Activated naive CD8-positive, alpha-beta T cell treated with anti-CD3 and anti-CD28 coated beads, Interleukin-2, amount 50 U/mL, for 24 hours (primary cell): ENCODE measurements at regions not wholly inside any gene's neighbourhood (a gene's known extent, or its start where the extent isn't known, plus 50 kb on each side); places are given as distances from the start of the nearest gene placed in this dataset.

ENCODE experiments used
- ATAC-seq: fragments of 150-1000 bp; cut with Tn5 transposase; one replicate; pipeline ENCODE4 v1.10.0; 2021
- DNase-seq: peaks from one replicate; pipeline ENCODE4 v3.0.0; 2021
- H3K27ac Mint-ChIP-seq: one replicate; pipeline ENCODE4 v1.8.0; 2021; ENCODE audit warnings: mild to moderate bottlenecking, mixed read lengths
- H3K27me3 Mint-ChIP-seq: one replicate; pipeline ENCODE4 v1.8.0; 2021; ENCODE audit warnings: mixed read lengths
- H3K36me3 Mint-ChIP-seq: one replicate; pipeline ENCODE4 v1.8.0; 2021; ENCODE audit warnings: low read depth, mixed read lengths
- H3K4me1 Mint-ChIP-seq: one replicate; pipeline ENCODE4 v1.8.0; 2021; ENCODE audit warnings: mixed read lengths
- H3K4me3 Mint-ChIP-seq: one replicate; pipeline ENCODE4 v1.8.0; 2021; ENCODE audit warnings: mild to moderate bottlenecking, moderate library complexity, mixed read lengths
- H3K9me3 Mint-ChIP-seq: one replicate; pipeline ENCODE4 v1.8.0; 2021; ENCODE audit warnings: mixed read lengths

DNA sequence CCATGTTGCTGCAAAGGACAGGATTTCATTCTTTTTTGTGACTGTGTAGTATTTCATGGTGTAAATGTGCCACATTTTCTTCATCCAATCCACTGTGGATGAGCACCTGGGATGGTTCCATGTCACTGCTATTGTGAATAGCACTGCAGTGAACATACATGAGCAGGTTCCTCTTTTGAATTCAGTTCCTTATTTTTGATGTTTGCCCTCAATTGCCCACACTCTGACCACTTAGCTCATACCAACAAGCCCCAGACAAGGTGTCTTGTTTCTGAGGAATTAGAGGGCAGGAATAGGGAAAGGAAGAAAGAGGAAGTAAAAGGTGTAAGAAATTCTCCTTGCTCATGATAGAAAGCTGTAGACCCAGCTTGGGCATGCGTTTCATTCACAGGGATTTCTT lies 244.2 kb upstream of the ZNF507 start:
- H3K27ac Mint-ChIP-seq, result no peak overlapping the region
- no peaks in the 10 kb centered on the region for H3K4me1 Mint-ChIP-seq
- ATAC-seq, result no peak
- no peak overlapping the region for H3K4me3 Mint-ChIP-seq
- peaks cover 15% of the 10 kb centered on the region for H3K27me3 Mint-ChIP-seq
- H3K36me3 Mint-ChIP-seq, result no peaks in the 10 kb centered on the region
- no peak for DNase-seq
- H3K9me3 Mint-ChIP-seq, result peaks cover 5% of the 10 kb centered on the region

- Mint-ChIP-seq H3K4me3 (no peak overlapping the region), H3K9me3 (peaks cover 5% of the 10 kb centered on the region), H3K27ac (no peak overlapping the region), H3K4me1 (no peaks in the 10 kb centered on the region), H3K27me3 (peaks cover 18% of the 10 kb centered on the region), H3K36me3 (no peaks in the 10 kb centered on the region)
- DNase-seq, result no peak
- ATAC-seq, result no peak
Observed at GRCh38 chr19:32103541-32103940, 241.9 kb upstream of the ZNF507 start.

- peaks cover 5% of the 10 kb centered on the region for H3K9me3 Mint-ChIP-seq
- H3K4me1 Mint-ChIP-seq, result no peaks in the 10 kb centered on the region
- no peak overlapping the region for H3K4me3 Mint-ChIP-seq
- DNase-seq (no peak), ATAC-seq (no peak)
- no peaks in the 10 kb centered on the region for H3K36me3 Mint-ChIP-seq
- peaks cover 18% of the 10 kb centered on the region for H3K27me3 Mint-ChIP-seq
- H3K27ac Mint-ChIP-seq, result no peak overlapping the region
Observed at GRCh38 chr19:32104153-32104849, 241.1 kb upstream of the ZNF507 start.

DNA sequence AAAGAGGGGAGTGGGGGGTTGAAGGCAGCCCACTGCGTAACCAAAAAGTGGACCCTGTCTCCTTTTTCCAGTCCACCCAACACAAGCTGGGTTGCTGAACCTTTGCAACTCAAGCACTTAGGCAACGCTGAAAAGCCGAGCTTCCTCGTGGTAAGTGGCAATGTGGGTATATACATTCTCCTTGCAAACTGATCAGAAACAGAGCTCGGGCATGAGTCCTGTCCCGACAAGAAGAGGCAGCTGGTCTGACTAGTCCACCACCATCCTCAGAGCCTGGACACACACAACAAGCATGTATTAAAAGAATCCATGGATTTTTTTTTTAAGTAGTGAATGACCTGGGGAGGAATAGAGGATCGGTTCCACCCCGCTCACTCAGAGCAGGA lies 240.6 kb upstream of the ZNF507 start:
- Mint-ChIP-seq H3K4me1 (no peaks in the 10 kb centered on the region), H3K27me3 (peaks cover 18% of the 10 kb centered on the region), H3K27ac (no peak overlapping the region), H3K4me3 (no peak overlapping the region), H3K9me3 (peaks cover 4% of the 10 kb centered on the region), H3K36me3 (no peaks in the 10 kb centered on the region)
- ATAC-seq, result no peak
- DNase-seq, result no peak

GRCh38 chr19:32105527-32106310 lies 239.7 kb upstream of the ZNF507 start:
- Mint-ChIP-seq H3K27me3 (peaks cover 20% of the 10 kb centered on the region), H3K9me3 (peaks cover 1% of the 10 kb centered on the region), H3K36me3 (no peaks in the 10 kb centered on the region), H3K27ac (no peak overlapping the region), H3K4me3 (no peak overlapping the region), H3K4me1 (no peaks in the 10 kb centered on the region)
- ATAC-seq (no peak), DNase-seq (no peak)

GRCh38 chr19:32122258-32122657 lies 223.2 kb upstream of the ZNF507 start:
- DNase-seq (no peak), ATAC-seq (no peak)
- peaks cover 13% of the 10 kb centered on the region for H3K9me3 Mint-ChIP-seq
- no peak overlapping the region for H3K4me3 Mint-ChIP-seq
- no peaks in the 10 kb centered on the region for H3K36me3 Mint-ChIP-seq
- peaks cover 8% of the 10 kb centered on the region for H3K27me3 Mint-ChIP-seq
- no peak overlapping the region for H3K27ac Mint-ChIP-seq
- no peaks in the 10 kb centered on the region for H3K4me1 Mint-ChIP-seq

- no peak overlapping the region for H3K27ac Mint-ChIP-seq
- H3K27me3 Mint-ChIP-seq, result peaks cover 7% of the 10 kb centered on the region
- no peak for DNase-seq
- no peak for ATAC-seq
- H3K9me3 Mint-ChIP-seq, result peaks cover 3% of the 10 kb centered on the region
- H3K36me3 Mint-ChIP-seq, result no peaks in the 10 kb centered on the region
- no peak overlapping the region for H3K4me3 Mint-ChIP-seq
- no peaks in the 10 kb centered on the region for H3K4me1 Mint-ChIP-seq
Observed at GRCh38 chr19:32123355-32123940, 222.0 kb upstream of the ZNF507 start.

GRCh38 chr19:32124585-32124984 lies 220.8 kb upstream of the ZNF507 start:
- ATAC-seq (no peak), DNase-seq (no peak)
- no peaks in the 10 kb centered on the region for H3K36me3 Mint-ChIP-seq
- no peak overlapping the region for H3K27ac Mint-ChIP-seq
- H3K9me3 Mint-ChIP-seq, result no peaks in the 10 kb centered on the region
- no peaks in the 10 kb centered on the region for H3K4me1 Mint-ChIP-seq
- peaks cover 7% of the 10 kb centered on the region for H3K27me3 Mint-ChIP-seq
- H3K4me3 Mint-ChIP-seq, result no peak overlapping the region

DNA sequence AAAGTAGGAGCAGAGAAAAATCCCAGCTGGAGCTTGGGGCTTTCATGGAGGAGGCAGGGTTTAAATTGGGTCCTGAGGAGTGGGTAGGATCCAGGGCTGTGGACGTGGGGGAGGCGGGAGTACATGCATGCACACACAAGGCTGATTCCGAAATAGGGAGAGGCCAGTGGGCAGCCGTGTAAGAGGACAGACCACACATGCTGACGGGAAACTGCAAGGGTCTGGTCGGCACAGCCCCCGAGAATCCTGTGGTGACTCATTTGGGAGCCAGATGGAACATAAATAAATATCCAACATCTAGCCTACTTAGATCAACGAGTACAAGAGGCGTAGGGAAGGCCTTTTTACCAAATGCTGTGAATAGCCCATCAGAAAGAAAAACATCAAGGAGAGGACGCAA lies 216.3 kb upstream of the ZNF507 start:
- no peak for DNase-seq
- Mint-ChIP-seq H3K36me3 (no peaks in the 10 kb centered on the region), H3K27ac (no peak overlapping the region), H3K9me3 (no peaks in the 10 kb centered on the region), H3K4me1 (no peaks in the 10 kb centered on the region), H3K4me3 (no peak overlapping the region), H3K27me3 (no peaks in the 10 kb centered on the region)
- ATAC-seq, result no peak

DNA sequence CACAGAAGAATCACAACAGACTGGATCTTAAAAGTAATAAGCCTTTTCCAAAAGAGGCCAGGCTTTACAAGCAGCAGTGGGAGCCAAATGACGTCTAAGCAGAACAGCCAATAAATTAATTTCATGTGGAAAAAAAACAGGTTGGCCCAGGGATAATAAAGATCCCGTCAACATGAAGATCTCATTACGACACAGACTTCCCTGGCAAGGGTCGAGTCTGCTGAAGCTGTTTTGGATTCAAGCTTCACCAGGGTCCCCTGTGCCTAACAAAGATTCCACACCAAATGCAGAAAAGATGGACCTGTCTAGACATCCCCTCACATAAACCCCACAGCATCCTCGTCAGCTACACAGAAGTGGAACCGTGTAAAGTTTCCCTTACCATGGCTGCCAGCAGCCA lies 215.1 kb upstream of the ZNF507 start:
- H3K27me3 Mint-ChIP-seq, result no peaks in the 10 kb centered on the region
- H3K4me3 Mint-ChIP-seq, result no peak overlapping the region
- no peak overlapping the region for H3K27ac Mint-ChIP-seq
- no peak for ATAC-seq
- no peaks in the 10 kb centered on the region for H3K9me3 Mint-ChIP-seq
- no peaks in the 10 kb centered on the region for H3K4me1 Mint-ChIP-seq
- no peaks in the 10 kb centered on the region for H3K36me3 Mint-ChIP-seq
- no peak for DNase-seq

DNA sequence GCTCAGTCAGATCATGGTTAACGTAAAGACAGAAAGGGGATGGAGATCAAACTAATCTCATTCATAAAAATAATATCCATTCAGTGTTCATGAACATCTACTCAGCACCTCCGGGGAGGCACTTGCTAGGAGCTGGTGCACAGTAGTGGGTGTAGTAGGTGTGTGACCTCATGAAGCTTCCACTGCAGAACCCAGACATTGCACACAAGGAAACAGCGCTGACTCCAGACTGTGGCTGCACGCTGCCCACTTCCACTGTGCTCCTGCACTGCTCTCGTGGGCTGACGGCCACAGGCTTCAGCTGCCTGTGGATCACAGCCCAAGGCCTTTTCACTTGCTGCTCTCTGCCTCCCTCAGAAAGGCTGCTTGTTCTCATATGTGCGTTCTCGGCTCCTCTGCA lies 214.4 kb upstream of the ZNF507 start:
- no peak for DNase-seq
- Mint-ChIP-seq H3K36me3 (no peaks in the 10 kb centered on the region), H3K27me3 (no peaks in the 10 kb centered on the region), H3K4me1 (no peaks in the 10 kb centered on the region), H3K9me3 (no peaks in the 10 kb centered on the region), H3K4me3 (no peak overlapping the region), H3K27ac (no peak overlapping the region)
- no peak for ATAC-seq

- H3K9me3 Mint-ChIP-seq, result no peaks in the 10 kb centered on the region
Observed at GRCh38 chr19:32138416-32138815, 207.0 kb upstream of the ZNF507 start.

DNA sequence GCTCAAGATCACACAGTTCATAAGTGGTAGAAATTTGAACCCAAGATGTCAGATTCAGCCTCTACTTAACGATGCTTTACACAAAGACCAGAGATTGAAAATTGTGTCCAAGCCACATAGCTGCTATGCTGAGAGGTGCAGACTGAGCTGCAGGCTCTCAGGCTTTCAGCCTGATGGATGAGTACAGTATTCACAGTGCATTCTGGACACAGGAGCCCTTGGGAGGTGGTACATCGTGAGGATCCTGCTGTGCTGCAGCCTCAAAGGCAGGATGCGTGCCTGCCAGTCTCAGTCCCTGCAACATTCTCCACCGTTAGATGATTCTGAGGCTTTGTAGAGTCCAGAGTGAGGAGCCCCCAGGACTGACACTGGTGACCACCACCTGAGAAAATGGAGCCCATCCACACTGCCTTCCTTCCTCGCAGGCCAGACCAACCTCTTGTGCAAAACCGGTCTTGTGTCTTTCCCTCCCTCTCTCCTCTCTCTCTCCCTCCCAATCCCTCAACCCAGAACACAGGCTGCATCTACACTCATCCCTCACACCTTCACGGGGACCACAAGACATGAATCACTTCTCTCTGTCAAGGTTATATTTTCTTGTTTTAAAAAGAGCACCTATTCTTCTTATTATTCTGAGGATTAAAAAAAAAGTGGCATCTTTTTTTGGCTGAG lies 203.4 kb upstream of the ZNF507 start:
- no peak for DNase-seq
- H3K36me3 Mint-ChIP-seq, result no peaks in the 10 kb centered on the region
- no peaks in the 10 kb centered on the region for H3K27me3 Mint-ChIP-seq
- no peak overlapping the region for H3K4me3 Mint-ChIP-seq
- ATAC-seq, result no peak
- no peak overlapping the region for H3K27ac Mint-ChIP-seq
- H3K4me1 Mint-ChIP-seq, result no peaks in the 10 kb centered on the region
- H3K9me3 Mint-ChIP-seq, result peaks cover 21% of the 10 kb centered on the region

More at GRCh38 chr19:32138416-32138815, 207.0 kb upstream of the ZNF507 start:
- Mint-ChIP-seq H3K4me3 (no peak overlapping the region), H3K27ac (no peak overlapping the region), H3K36me3 (no peaks in the 10 kb centered on the region), H3K4me1 (no peaks in the 10 kb centered on the region), H3K27me3 (no peaks in the 10 kb centered on the region)
- ATAC-seq, result no peak
- no peak for DNase-seq

GRCh38 chr19:32146664-32147063 lies 198.7 kb upstream of the ZNF507 start:
- no peaks in the 10 kb centered on the region for H3K36me3 Mint-ChIP-seq
- no peak overlapping the region for H3K4me3 Mint-ChIP-seq
- H3K27me3 Mint-ChIP-seq, result peaks cover 3% of the 10 kb centered on the region
- no peak for DNase-seq
- H3K4me1 Mint-ChIP-seq, result no peaks in the 10 kb centered on the region
- peaks cover 34% of the 10 kb centered on the region for H3K9me3 Mint-ChIP-seq
- H3K27ac Mint-ChIP-seq, result no peak overlapping the region
- no peak for ATAC-seq

DNA sequence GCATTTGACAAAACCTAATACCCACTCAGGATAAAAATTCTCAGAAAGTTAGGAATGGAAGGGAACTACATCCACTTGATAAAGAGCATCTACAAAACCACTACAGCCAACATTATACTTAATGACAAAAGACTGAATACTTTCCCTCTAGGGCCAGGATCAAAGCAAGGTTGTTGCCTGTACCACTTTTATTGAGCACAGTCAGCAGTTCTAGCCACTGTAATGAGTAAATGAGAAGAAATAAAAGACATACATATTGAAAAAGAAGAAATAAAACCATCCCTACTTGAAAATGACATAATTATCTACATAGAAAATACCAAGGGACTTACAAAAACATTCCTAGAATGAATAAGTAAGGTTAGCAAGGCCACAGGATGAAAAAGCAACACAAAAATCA lies 194.8 kb upstream of the ZNF507 start:
- DNase-seq, result no peak
- H3K27ac Mint-ChIP-seq, result no peak overlapping the region
- ATAC-seq, result no peak
- H3K36me3 Mint-ChIP-seq, result no peaks in the 10 kb centered on the region
- peaks cover 3% of the 10 kb centered on the region for H3K27me3 Mint-ChIP-seq
- peaks cover 25% of the 10 kb centered on the region for H3K9me3 Mint-ChIP-seq
- H3K4me3 Mint-ChIP-seq, result no peak overlapping the region
- H3K4me1 Mint-ChIP-seq, result no peaks in the 10 kb centered on the region
